ENCODE measurements at regions not wholly inside any gene's neighbourhood (a gene's known extent, or its start where the extent isn't known, plus 50 kb on each side); places are given as distances from the start of the nearest gene placed in this dataset.

DNA sequence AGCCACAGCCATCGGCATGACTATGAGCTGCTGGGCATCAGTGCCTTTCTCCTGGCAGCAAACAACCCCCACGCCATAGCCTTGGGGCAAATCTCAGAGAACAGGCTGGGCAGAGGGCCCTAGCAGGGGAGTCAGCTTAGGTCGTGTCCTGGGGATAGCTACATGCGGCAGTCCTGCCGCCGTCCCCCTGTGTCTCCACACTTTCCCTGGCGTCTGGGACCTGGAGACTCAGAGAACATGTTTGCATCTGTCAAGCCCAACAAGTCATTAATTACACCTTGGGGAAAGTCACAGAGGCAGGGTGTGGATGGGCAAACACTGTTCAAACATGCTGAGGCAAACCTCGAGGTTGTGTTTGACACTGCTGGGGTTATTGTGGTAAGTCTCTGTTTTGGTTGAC, 123.6 kb downstream of the C5orf15 start:
- H3K4me1 ChIP-seq (ENCODE audit: insufficient read depth, low read length, poor library complexity, severe bottlenecking) = no peaks in the 10 kb centered on the region
- no peak overlapping the region for H3K4me2 ChIP-seq (ENCODE audit: low read depth, low read length, poor library complexity, severe bottlenecking)
- H3F3A ChIP-seq (ENCODE audit: low read depth) = no peaks in the 10 kb centered on the region
- H3K36me3 ChIP-seq (ENCODE audit: insufficient read depth, low read length) = no peaks in the 10 kb centered on the region
- H2AFZ ChIP-seq (ENCODE audit: low read length) = no peak overlapping the region
- no peaks in the 10 kb centered on the region for H3K9me3 ChIP-seq (ENCODE audit: insufficient read depth, low read depth, low read length)
- no peaks in the 10 kb centered on the region for H3K9me2 ChIP-seq (replicated peaks; ENCODE audit: low read depth, low read length)
- no peaks in the 10 kb centered on the region for H4K20me1 ChIP-seq (ENCODE audit: insufficient read depth, low read length, poor library complexity, severe bottlenecking)
- H3K4me3 ChIP-seq (ENCODE audit: low read length, poor library complexity, severe bottlenecking) = no peak overlapping the region
- no peak for TF ChIP-seq EZH2phosphoT487 (IDR thresholded peaks at IDR 0.05; ENCODE audit: borderline replicate concordance)
- TF ChIP-seq, protein P1, sequence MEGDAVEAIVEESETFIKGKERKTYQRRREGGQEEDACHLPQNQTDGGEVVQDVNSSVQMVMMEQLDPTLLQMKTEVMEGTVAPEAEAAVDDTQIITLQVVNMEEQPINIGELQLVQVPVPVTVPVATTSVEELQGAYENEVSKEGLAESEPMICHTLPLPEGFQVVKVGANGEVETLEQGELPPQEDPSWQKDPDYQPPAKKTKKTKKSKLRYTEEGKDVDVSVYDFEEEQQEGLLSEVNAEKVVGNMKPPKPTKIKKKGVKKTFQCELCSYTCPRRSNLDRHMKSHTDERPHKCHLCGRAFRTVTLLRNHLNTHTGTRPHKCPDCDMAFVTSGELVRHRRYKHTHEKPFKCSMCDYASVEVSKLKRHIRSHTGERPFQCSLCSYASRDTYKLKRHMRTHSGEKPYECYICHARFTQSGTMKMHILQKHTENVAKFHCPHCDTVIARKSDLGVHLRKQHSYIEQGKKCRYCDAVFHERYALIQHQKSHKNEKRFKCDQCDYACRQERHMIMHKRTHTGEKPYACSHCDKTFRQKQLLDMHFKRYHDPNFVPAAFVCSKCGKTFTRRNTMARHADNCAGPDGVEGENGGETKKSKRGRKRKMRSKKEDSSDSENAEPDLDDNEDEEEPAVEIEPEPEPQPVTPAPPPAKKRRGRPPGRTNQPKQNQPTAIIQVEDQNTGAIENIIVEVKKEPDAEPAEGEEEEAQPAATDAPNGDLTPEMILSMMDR (conservative IDR thresholded peaks at IDR 0.05; ENCODE audit: low read length) = no peak
- H3K79me2 ChIP-seq (ENCODE audit: insufficient read depth, low read length) = no peaks in the 10 kb centered on the region
- H3K9ac ChIP-seq (ENCODE audit: low read depth, low read length, poor library complexity, severe bottlenecking) = no peak overlapping the region
- H3K27me3 ChIP-seq (ENCODE audit: insufficient read depth, low read length, poor library complexity, severe bottlenecking) = no peaks in the 10 kb centered on the region

DNA sequence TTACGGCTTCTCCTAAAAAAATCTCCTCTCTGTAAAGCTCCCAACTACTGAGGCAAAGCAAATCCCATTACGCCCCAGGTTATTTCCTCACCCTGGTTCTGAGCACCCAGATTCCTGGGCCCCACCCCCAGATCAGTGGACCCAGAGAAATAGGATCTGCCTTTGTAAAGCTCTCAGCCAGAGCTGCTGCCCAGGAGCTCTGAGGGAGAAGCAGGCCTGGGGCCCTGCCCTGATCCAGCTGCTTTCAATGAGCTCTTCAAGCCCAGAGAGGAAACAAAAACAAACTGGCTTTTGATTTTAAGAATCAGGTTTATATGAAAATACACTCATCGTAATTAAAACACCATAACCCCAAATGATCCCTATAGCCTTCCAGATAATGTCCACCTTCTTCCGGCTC, 124.5 kb downstream of the C5orf15 start:
- no peaks in the 10 kb centered on the region for H3F3A ChIP-seq (ENCODE audit: low read depth)
- no peaks in the 10 kb centered on the region for H3K36me3 ChIP-seq (ENCODE audit: insufficient read depth, low read length)
- no peaks in the 10 kb centered on the region for H3K79me2 ChIP-seq (ENCODE audit: insufficient read depth, low read length)
- no peak overlapping the region for H3K4me2 ChIP-seq (ENCODE audit: low read depth, low read length, poor library complexity, severe bottlenecking)
- H4K20me1 ChIP-seq (ENCODE audit: insufficient read depth, low read length, poor library complexity, severe bottlenecking) = no peaks in the 10 kb centered on the region
- H3K9me2 ChIP-seq (replicated peaks; ENCODE audit: low read depth, low read length) = no peaks in the 10 kb centered on the region
- no peaks in the 10 kb centered on the region for H3K4me1 ChIP-seq (ENCODE audit: insufficient read depth, low read length, poor library complexity, severe bottlenecking)
- H3K4me3 ChIP-seq (ENCODE audit: low read length, poor library complexity, severe bottlenecking) = no peak overlapping the region
- H2AFZ ChIP-seq (ENCODE audit: low read length) = no peak overlapping the region
- H3K27me3 ChIP-seq (ENCODE audit: insufficient read depth, low read length, poor library complexity, severe bottlenecking) = no peaks in the 10 kb centered on the region
- H3K9ac ChIP-seq (ENCODE audit: low read depth, low read length, poor library complexity, severe bottlenecking) = no peak overlapping the region
- no peaks in the 10 kb centered on the region for H3K9me3 ChIP-seq (ENCODE audit: insufficient read depth, low read depth, low read length)
- no peak for TF ChIP-seq EZH2phosphoT487 (IDR thresholded peaks at IDR 0.05; ENCODE audit: borderline replicate concordance)
- TF ChIP-seq, protein P1 (conservative IDR thresholded peaks at IDR 0.05; ENCODE audit: low read length) = no peak

DNA sequence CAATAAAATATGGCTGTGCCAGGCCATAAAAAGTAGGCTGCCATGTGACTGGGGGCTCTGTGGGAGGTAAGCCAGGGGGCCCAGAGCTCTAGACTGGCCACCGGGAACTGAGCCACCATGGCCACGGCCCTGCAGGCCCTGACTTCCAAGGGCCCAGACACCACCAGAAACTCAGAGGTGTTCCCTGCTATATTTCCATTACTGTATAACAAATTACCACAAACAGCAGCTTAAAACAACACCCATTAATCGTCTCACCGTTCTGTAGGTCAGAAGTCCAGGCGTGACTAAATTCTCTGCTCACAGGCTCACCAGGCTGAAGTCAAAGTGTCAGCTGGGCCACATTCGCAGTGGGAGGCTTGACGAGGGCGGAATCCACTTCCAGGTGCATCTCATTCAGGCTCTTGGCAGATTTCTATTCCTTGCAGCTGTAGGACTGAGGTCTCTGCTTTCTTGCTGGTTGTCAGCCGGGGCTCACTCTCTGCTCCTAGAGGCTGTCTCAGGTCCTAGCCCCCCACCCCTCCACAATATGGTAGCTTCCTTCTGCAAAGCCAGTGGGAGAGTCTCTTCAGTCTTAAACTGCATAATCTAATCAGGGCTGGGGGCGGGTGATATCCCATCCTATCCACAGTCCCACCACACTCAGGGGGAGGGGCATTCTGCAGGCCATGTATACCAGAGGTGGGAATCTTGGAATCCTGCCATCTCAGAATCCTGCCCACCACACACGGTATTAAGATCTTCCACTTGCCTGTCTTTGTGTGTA, 125.4 kb downstream of the C5orf15 start:
- Histone ChIP-seq H3K27me3 (ENCODE audit: insufficient read depth, low read length, poor library complexity, severe bottlenecking) (no peaks in the 10 kb centered on the region), H3F3A (ENCODE audit: low read depth) (no peaks in the 10 kb centered on the region), H3K9ac (ENCODE audit: low read depth, low read length, poor library complexity, severe bottlenecking) (no peak overlapping the region), H3K4me3 (ENCODE audit: low read length, poor library complexity, severe bottlenecking) (no peak overlapping the region), H3K4me1 (ENCODE audit: insufficient read depth, low read length, poor library complexity, severe bottlenecking) (no peaks in the 10 kb centered on the region), H3K9me2 (replicated peaks; ENCODE audit: low read depth, low read length) (no peaks in the 10 kb centered on the region), H3K4me2 (ENCODE audit: low read depth, low read length, poor library complexity, severe bottlenecking) (no peak overlapping the region), H3K36me3 (ENCODE audit: insufficient read depth, low read length) (no peaks in the 10 kb centered on the region), H4K20me1 (ENCODE audit: insufficient read depth, low read length, poor library complexity, severe bottlenecking) (no peaks in the 10 kb centered on the region), H3K79me2 (ENCODE audit: insufficient read depth, low read length) (no peaks in the 10 kb centered on the region), H3K9me3 (ENCODE audit: insufficient read depth, low read depth, low read length) (no peaks in the 10 kb centered on the region), H2AFZ (ENCODE audit: low read length) (no peak overlapping the region)
- TF ChIP-seq EZH2phosphoT487 (IDR thresholded peaks at IDR 0.05; ENCODE audit: borderline replicate concordance) = no peak
- TF ChIP-seq, protein P1 (conservative IDR thresholded peaks at IDR 0.05; ENCODE audit: low read length) = no peak
